Mucosa of stomach (tissue), 1 donor: ENCODE measurements at regions not wholly inside any gene's neighbourhood (a gene's known extent, or its start where the extent isn't known, plus 50 kb on each side); places are given as distances from the start of the nearest gene placed in this dataset.
"Not testable (repeated sequence)": the region's sequence is repeated elsewhere in the genome, so short reads cannot be mapped to it uniquely, and the experiment has no call there.

Source experiments
- H3K27me3 ChIP-seq: one replicate; pipeline ENCODE4 v1.7.0; 2013; ENCODE audit warnings: mild to moderate bottlenecking, low read length; ENCODE audit not compliant: control insufficient read depth, insufficient read depth
- H3K36me3 ChIP-seq: one replicate; pipeline ENCODE4 v1.7.0; 2013; ENCODE audit warnings: low read length; ENCODE audit not compliant: control insufficient read depth, insufficient read depth
- H3K4me1 ChIP-seq: one replicate; pipeline ENCODE4 v1.7.0; 2013; ENCODE audit warnings: mild to moderate bottlenecking, low read length; ENCODE audit not compliant: control insufficient read depth, insufficient read depth
- H3K4me3 ChIP-seq: one replicate; pipeline ENCODE4 v1.7.0; 2013; ENCODE audit warnings: low read length
- H3K9ac ChIP-seq: one replicate; pipeline ENCODE4 v1.7.0; 2013; ENCODE audit warnings: mild to moderate bottlenecking, low read length, moderate library complexity
- H3K9me3 ChIP-seq: one replicate; pipeline ENCODE4 v1.7.0; 2013; ENCODE audit warnings: mild to moderate bottlenecking, low read length, moderate library complexity; ENCODE audit not compliant: control insufficient read depth
- donor health status: Pancreatic carcinoma.

- Histone ChIP-seq H3K36me3 (no peaks in the 10 kb centered on the region), H3K4me3 (no peak overlapping the region), H3K27me3 (no peaks in the 10 kb centered on the region), H3K9me3 (no peaks in the 10 kb centered on the region), H3K9ac (no peak overlapping the region), H3K4me1 (no peaks in the 10 kb centered on the region)
These were observed 272.5 kb downstream of the RRAGC start for GRCh38 chr1:38586993-38587646.

- Histone ChIP-seq H3K36me3 (no peaks in the 10 kb centered on the region), H3K4me3 (no peak overlapping the region), H3K9ac (no peak overlapping the region), H3K4me1 (no peaks in the 10 kb centered on the region), H3K9me3 (no peaks in the 10 kb centered on the region), H3K27me3 (no peaks in the 10 kb centered on the region)
These were observed 273.6 kb downstream of the RRAGC start for GRCh38 chr1:38585971-38586370.

- no peaks in the 10 kb centered on the region for H3K36me3 ChIP-seq
- H3K9me3 ChIP-seq: no peaks in the 10 kb centered on the region
- no peaks in the 10 kb centered on the region for H3K27me3 ChIP-seq
- no peak overlapping the region for H3K4me3 ChIP-seq
- H3K9ac ChIP-seq: no peak overlapping the region
- no peaks in the 10 kb centered on the region for H3K4me1 ChIP-seq
These were observed 274.1 kb downstream of the RRAGC start for GRCh38 chr1:38585460-38585859.

- Histone ChIP-seq H3K4me1 (no peaks in the 10 kb centered on the region), H3K27me3 (peaks cover 2% of the 10 kb centered on the region), H3K4me3 (no peak overlapping the region), H3K9me3 (no peaks in the 10 kb centered on the region), H3K9ac (no peak overlapping the region), H3K36me3 (no peaks in the 10 kb centered on the region)
These were observed 274.9 kb downstream of the RRAGC start for GRCh38 chr1:38584448-38585355.

GRCh38 chr1:38583287-38583686, 276.3 kb downstream of the RRAGC start:
- not testable (repeated sequence) for H3K4me3 ChIP-seq, H3K36me3 ChIP-seq, H3K4me1 ChIP-seq, H3K9ac ChIP-seq, H3K9me3 ChIP-seq
- H3K27me3 ChIP-seq: peaks cover 16% of the 10 kb centered on the region

- Histone ChIP-seq H3K9me3 (no peaks in the 10 kb centered on the region), H3K9ac (no peak overlapping the region), H3K4me1 (no peaks in the 10 kb centered on the region), H3K4me3 (no peak overlapping the region), H3K27me3 (peaks cover 30% of the 10 kb centered on the region), H3K36me3 (no peaks in the 10 kb centered on the region)
These were observed 278.2 kb downstream of the RRAGC start for GRCh38 chr1:38581396-38581795.

- Histone ChIP-seq H3K36me3 (no peaks in the 10 kb centered on the region), H3K4me3 (no peak overlapping the region), H3K27me3 (peaks cover 37% of the 10 kb centered on the region), H3K4me1 (no peaks in the 10 kb centered on the region), H3K9ac (no peak overlapping the region), H3K9me3 (no peaks in the 10 kb centered on the region)
These were observed 279.0 kb downstream of the RRAGC start for GRCh38 chr1:38580594-38580993.

- Histone ChIP-seq H3K4me1 (no peaks in the 10 kb centered on the region), H3K27me3 (peaks cover 37% of the 10 kb centered on the region), H3K9me3 (no peaks in the 10 kb centered on the region), H3K36me3 (no peaks in the 10 kb centered on the region), H3K4me3 (no peak overlapping the region), H3K9ac (no peak overlapping the region)
These were observed 280.5 kb downstream of the RRAGC start for GRCh38 chr1:38579056-38579455.

GRCh38 chr1:38578271-38578951, 281.2 kb downstream of the RRAGC start:
- Histone ChIP-seq H3K9ac (no peak overlapping the region), H3K36me3 (no peaks in the 10 kb centered on the region), H3K4me3 (no peak overlapping the region), H3K9me3 (no peaks in the 10 kb centered on the region), H3K4me1 (no peaks in the 10 kb centered on the region), H3K27me3 (peaks cover 37% of the 10 kb centered on the region)

GRCh38 chr1:38577937-38578270, 281.7 kb downstream of the RRAGC start:
- H3K27me3 ChIP-seq: peaks cover 37% of the 10 kb centered on the region
- no peak overlapping the region for H3K4me3 ChIP-seq
- no peak overlapping the region for H3K9ac ChIP-seq

GRCh38 chr1:38577385-38577784, 282.2 kb downstream of the RRAGC start:
- peaks cover 38% of the 10 kb centered on the region for H3K27me3 ChIP-seq

More at GRCh38 chr1:38577937-38578270, 281.7 kb downstream of the RRAGC start:
- no peaks in the 10 kb centered on the region for H3K4me1 ChIP-seq
- H3K9me3 ChIP-seq: no peaks in the 10 kb centered on the region
- no peaks in the 10 kb centered on the region for H3K36me3 ChIP-seq

GRCh38 chr1:38576241-38576640, 283.3 kb downstream of the RRAGC start:
- H3K9me3 ChIP-seq: no peaks in the 10 kb centered on the region
- no peaks in the 10 kb centered on the region for H3K36me3 ChIP-seq
- H3K27me3 ChIP-seq: peaks cover 42% of the 10 kb centered on the region
- no peak overlapping the region for H3K4me3 ChIP-seq
- H3K9ac ChIP-seq: no peak overlapping the region
- H3K4me1 ChIP-seq: no peaks in the 10 kb centered on the region

More at GRCh38 chr1:38577385-38577784, 282.2 kb downstream of the RRAGC start:
- Histone ChIP-seq H3K4me3 (no peak overlapping the region), H3K4me1 (no peaks in the 10 kb centered on the region), H3K36me3 (no peaks in the 10 kb centered on the region), H3K9ac (no peak overlapping the region), H3K9me3 (no peaks in the 10 kb centered on the region)
